ENCODE measurements at regions not wholly inside any gene's neighbourhood (a gene's known extent, or its start where the extent isn't known, plus 50 kb on each side); places are given as distances from the start of the nearest gene placed in this dataset.
A peak's percentile ranks its signal among the peaks of the same experiment; 100 is the strongest.

DNA sequence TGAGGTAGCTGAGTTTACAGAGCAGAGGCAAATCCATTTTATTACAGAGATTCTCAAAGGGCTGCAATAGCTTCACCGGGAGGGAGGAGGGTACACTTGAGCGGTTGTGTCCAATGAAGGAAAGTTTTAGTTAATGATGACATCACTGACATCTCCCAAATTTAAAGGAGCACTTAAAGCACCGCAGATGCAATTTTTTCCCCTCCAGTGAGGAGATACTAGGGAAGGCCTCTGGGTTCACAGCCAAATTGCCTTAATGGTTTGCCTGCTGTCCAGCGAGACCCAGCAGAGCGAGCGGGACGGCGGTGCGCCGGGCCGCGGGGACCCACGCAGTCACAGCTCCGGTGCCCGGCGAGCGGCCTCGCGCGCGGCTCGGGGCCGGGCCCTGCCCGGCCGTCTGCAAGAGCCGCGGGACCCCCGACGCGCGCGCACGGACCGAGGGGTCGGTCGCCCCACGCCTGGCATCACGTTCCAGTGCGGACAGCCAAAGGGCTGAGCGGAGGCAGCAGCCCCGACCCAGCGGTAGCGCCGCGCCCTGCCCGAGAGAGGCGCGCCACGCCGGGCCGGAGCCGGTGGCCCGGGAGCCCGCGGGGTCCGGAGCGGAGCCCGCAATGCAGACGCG is 160.5 kb upstream of the CHRNA7 start:
- DNase-seq (ENCODE audit: low read depth, low spot score): no peak

DNA sequence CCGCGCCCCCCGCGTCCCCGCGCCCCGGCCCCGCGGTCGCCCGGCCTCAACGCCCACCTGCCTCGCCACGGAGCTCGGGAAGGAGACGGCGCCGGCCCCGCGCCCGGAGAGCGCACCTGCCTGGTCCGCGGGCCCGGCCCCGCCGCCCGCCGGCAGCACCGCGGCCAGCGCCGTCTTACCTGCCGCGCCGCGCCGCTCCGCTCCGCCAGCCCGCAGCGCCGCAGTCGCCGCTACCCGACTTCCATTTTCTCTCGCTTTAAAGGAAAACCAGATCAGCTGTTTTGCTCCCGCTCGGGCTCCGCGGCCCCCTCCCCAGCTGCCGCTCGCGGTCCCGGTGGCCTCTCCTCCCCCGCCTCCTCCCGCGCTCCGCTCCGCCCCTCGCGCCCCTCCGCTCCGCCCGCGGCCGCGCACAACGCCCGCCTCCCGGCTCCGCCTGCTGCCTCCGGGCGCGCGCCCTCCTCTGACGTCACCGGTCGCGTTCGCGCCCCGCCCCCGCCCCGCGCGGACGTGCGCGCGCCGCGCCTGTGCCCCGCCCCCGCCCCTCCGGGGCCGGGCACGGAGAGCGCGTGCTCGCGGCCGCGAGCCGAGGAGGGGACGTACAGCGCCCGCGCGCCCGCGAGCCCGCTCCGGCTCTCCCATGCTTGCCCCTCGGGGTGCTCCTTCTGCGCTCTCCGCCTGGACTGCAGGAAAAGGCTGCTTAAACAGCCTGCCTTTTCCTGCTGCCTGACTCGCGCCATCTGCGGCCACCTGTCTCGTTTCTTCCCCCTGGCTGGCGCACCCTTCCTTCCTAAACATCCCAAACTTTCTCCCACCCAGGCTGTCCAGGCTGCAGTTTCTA is 159.8 kb upstream of the CHRNA7 start, which contains the start of gene OTUD7A:
Gene OTUD7A (minus strand): TSS at position 346 of the 838 bp plus-strand sequence.
- peak; percentile 79 for DNase-seq (ENCODE audit: low read depth, low spot score)

GRCh38 chr15:31871166-31871886 is 159.0 kb upstream of the CHRNA7 start:
- no peak for DNase-seq (ENCODE audit: low read depth, low spot score)

DNA sequence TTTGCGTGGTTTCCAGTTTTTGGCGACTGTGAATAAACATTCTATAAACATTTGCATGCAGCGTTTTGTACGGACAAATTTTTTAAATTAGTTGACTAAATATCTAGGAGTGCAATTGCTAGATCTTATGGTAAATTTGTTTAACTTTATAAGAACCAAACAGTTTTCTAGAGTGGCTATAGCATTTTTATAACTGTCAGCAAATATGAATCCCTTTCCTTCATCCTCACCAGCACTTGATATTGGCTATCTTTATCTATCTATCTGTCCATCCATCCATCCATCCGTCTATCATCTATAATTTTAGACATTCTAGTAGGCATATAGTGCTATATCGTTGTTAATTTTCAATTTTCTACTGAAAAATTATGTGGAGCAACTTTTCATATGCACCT is 158.4 kb upstream of the CHRNA7 start:
- no peak for DNase-seq (ENCODE audit: low read depth, low spot score)

- no peak for DNase-seq (ENCODE audit: low read depth, low spot score)
Measured at GRCh38 chr15:31887246-31887645, 143.1 kb upstream of the CHRNA7 start.

GRCh38 chr15:31892513-31892912 is 137.8 kb upstream of the CHRNA7 start:
- DNase-seq (ENCODE audit: low read depth, low spot score): no peak

GRCh38 chr15:31893780-31894179 is 136.5 kb upstream of the CHRNA7 start:
- DNase-seq (ENCODE audit: low read depth, low spot score): no peak

- no peak for DNase-seq (ENCODE audit: low read depth, low spot score)
Measured at GRCh38 chr15:31897746-31898145, 132.6 kb upstream of the CHRNA7 start.

- DNase-seq (ENCODE audit: low read depth, low spot score): no peak
Measured at GRCh38 chr15:31901501-31901900, 128.8 kb upstream of the CHRNA7 start.

GRCh38 chr15:31905054-31905453 is 125.3 kb upstream of the CHRNA7 start:
- DNase-seq (ENCODE audit: low read depth, low spot score): peak; percentile 6

DNA sequence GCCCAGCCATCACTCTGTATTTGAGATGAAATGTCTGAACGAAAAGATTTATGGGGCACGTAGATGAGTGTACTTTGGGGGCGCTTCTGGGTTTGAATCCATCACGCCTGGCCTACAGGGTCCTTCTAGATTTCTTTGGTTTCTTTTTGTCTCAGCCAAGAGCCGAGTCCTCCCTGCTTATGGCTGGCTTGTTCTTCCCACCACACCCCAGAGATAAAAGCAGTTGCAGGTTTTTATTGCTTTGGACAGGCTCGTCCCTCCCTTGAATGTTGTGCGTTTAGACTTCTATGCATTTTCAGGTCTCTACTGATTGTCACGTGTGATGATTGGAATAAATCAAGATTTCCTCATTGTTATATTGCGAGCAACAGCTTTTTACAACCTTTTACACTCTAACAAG is 104.8 kb upstream of the CHRNA7 start:
- DNase-seq (ENCODE audit: low read depth, low spot score): no peak

- no peak for DNase-seq (ENCODE audit: low read depth, low spot score)
Measured at GRCh38 chr15:31930967-31931366, 99.3 kb upstream of the CHRNA7 start.

- no peak for DNase-seq (ENCODE audit: low read depth, low spot score)
Measured at GRCh38 chr15:31932576-31932975, 97.7 kb upstream of the CHRNA7 start.

- DNase-seq (ENCODE audit: low read depth, low spot score): no peak
Measured at GRCh38 chr15:31934821-31935220, 95.5 kb upstream of the CHRNA7 start.

DNA sequence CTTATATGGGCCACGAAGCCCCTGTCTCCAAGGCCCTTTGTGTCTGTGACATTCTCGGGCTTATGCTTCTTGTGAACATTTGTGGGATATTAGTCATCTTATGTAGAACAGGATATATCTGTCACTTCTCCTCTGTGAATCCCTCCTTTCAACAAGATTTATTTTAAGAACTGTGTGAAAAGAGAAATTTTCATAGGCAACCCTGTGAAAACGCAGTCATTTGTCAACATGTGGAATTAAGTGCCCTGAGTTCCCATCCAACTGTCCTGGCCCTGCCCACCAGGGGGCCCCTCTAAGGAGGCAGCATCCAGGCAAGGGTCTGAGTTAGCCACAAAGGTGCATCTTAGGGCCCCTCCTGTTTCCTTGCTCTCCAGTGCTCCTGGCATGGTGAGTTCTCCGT is 76.8 kb upstream of the CHRNA7 start:
- peak; percentile 23 for DNase-seq (ENCODE audit: low read depth, low spot score)

DNA sequence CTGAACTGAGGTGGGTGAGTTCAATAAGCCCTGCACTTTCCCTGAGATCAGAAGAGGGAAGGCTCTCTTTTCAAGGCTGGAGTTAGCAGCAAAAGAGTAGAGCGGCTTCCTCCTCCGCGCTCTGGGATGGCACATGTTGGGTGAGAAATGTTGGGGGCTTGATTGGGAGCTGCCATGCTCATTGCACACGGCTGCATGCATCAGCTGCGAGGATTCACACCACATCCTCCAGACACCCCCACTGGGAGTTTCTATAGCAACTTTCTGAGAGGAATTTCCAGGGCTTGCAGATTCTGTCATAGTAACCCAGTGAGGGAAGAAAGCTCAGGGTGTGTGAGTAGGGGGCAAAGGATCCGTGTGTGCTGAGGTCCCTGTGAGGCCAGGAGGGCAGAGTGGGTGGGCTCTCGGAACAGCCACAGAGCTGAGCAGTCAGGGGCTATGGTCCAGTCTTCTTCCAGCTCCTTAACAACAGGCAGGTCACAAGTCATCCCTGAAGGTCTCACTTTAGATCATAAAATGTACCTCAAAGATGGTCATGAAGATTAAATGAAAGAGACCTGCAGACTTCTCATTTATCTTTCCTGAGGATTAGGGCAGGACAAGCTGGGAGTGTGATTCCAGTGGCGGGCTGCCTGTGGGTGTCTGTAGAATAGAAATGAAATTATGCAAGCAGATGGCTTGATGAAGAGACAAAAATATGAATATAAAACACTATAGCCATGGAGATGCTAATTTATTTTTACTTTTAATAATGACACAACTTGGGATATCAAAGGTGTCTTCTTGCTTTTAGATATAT is 75.7 kb upstream of the CHRNA7 start:
- DNase-seq (ENCODE audit: low read depth, low spot score): no peak

GRCh38 chr15:31955734-31956133 is 74.6 kb upstream of the CHRNA7 start:
- no peak for DNase-seq (ENCODE audit: low read depth, low spot score)

DNA sequence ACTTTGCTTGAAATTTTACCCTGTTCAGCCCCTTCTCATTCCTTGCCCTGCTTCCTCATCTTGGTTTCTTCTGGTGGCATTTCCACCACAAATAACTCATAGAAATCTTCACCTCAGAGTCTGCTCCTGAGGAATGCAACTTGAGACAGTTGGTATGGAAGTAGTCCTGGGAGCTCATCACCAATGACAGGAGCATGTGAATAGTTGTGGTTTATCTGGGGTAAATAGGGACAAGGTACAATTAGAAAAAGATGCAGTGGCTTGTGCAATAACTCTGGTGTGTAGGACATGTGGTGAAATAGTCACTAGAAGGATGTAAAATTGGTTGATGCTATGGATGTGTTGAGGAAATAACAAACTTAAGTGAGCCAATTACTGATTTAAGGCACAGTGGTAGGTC is 72.7 kb upstream of the CHRNA7 start:
- DNase-seq (ENCODE audit: low read depth, low spot score): no peak

- no peak for DNase-seq (ENCODE audit: low read depth, low spot score)
Measured at GRCh38 chr15:31964586-31965307, 65.6 kb upstream of the CHRNA7 start.

DNA sequence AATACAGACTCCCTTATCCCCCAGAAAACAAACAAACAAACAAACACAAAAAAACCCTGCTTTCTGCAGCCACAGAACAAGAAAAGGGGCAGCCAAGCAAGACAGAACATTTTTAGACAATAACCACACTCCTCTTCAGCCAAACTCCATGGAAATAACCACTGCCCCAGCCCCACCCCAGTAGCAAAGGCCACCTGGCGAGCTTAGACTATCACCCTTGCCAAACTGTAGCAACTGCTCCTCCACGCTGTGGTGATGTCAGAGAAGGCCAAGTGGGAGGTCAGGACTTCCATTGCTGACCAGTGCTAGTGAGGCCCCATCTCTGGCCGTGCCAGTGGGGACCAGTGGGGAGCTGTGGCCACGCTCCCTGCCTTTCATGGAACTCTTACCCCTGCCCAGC is 60.3 kb upstream of the CHRNA7 start:
- DNase-seq (ENCODE audit: low read depth, low spot score): no peak

DNA sequence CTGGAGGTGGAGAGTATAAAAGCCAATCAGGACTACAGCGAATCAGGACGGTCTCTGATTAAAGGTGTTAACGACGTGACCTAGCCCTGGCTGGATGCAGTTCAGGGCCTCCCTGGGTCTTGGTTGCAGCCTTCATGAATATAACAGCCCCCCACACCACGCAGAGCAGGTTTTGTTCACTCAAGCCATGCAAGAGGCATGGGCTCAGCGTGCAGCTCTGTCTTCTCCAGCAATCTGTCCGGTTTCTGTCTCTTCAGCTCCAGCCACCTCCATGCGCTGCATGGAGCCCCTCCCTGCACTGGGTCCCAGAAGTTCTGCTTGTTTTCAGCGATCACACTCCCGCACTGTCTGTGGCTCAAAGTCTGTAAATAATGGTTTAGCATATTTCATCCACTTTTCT is 57.1 kb upstream of the CHRNA7 start:
- no peak for DNase-seq (ENCODE audit: low read depth, low spot score)
